SK-N-SH (cell line): ENCODE measurements at regions not wholly inside any gene's neighbourhood (a gene's known extent, or its start where the extent isn't known, plus 50 kb on each side); places are given as distances from the start of the nearest gene placed in this dataset.

Experiments used
- CTCF ChIA-PET: fragments of 300-600, 350-600 bp; formaldehyde crosslinking; extraction: SDS; loops from one replicate; lab custom pipeline; 2021; lab: Yijun Ruan, JAX
- POLR2A ChIA-PET: fragments of 350-600 bp; sonication (Branson Sonifier 250); formaldehyde crosslinking; extraction: SDS; loops from one replicate; lab custom pipeline; 2020; ENCODE audit warnings: antibody characterized with exemption, inconsistent platforms; lab: Yijun Ruan, JAX
- DNase-seq: peaks from one replicate; pipeline ENCODE4 v3.0.0; 2012
- H2AFZ ChIP-seq: fragments of 200-600 bp; sonication (generic); 2 replicates; pipeline ENCODE4 v1.8.1; 2016; ENCODE audit warnings: antibody characterized with exemption, mild to moderate bottlenecking, low read depth
- H3F3A ChIP-seq: fragments of 200-600 bp; sonication (generic); replicated peaks from 2 replicates; pipeline ENCODE3; 2016; ENCODE audit warnings: antibody characterized with exemption, mild to moderate bottlenecking; ENCODE audit not compliant: insufficient read depth
- H3K27ac ChIP-seq, 2 experiments: fragments of 200-500 bp in 1 of 2; fragments of 200-600 bp in 1 of 2; sonication (Bioruptor generic) in 1 of 2; sonication (generic), shearing (Covaris generic) in 1 of 2; 2 replicates each; pipeline versions ENCODE4 v1.5.1 to v1.6.1; 2014 to 2016; ENCODE audit warnings: low read depth in 2 of 2, inconsistent platforms in 1 of 2, low read length in 1 of 2, mild to moderate bottlenecking in 1 of 2, mixed read lengths in 1 of 2
- H3K27me3 ChIP-seq: fragments of 200-600 bp; sonication (generic), shearing (Covaris generic); 2 replicates; pipeline ENCODE4 v1.6.1; 2016; ENCODE audit warnings: mixed run types; ENCODE audit not compliant: insufficient read depth
- H3K36me3 ChIP-seq, 2 experiments: fragments of 200-500 bp in 1 of 2; fragments of 200-600 bp in 1 of 2; sonication (Bioruptor generic) in 1 of 2; sonication (generic) in 1 of 2; replicated peaks in 1 of 2; 2 replicates each; pipeline versions ENCODE3 to v1.5.1; 2014 to 2016; ENCODE audit warnings: low read length in 1 of 2, mild to moderate bottlenecking in 1 of 2; ENCODE audit not compliant: insufficient read depth in 2 of 2, control insufficient read depth in 1 of 2
- H3K4me1 ChIP-seq, 2 experiments: fragments of 200-500 bp in 1 of 2; fragments of 200-600 bp in 1 of 2; sonication (Bioruptor generic) in 1 of 2; sonication (generic), shearing (Covaris generic) in 1 of 2; 2 replicates each; pipeline versions ENCODE4 v1.5.1 to v1.6.1; 2014 to 2016; ENCODE audit warnings: low read depth in 1 of 2, low read length in 1 of 2, mixed run types in 1 of 2; ENCODE audit not compliant: insufficient read depth in 2 of 2, control insufficient read depth in 1 of 2
- H3K4me2 ChIP-seq: fragments of 200-600 bp; sonication (generic), shearing (Covaris generic); 2 replicates; pipeline ENCODE4 v1.6.1; 2017; ENCODE audit warnings: mixed run types
- H3K4me3 ChIP-seq, 2 experiments: fragments of 200-500 bp in 1 of 2; fragments of 200-600 bp in 1 of 2; sonication (Bioruptor generic) in 1 of 2; sonication (generic), shearing (Covaris generic) in 1 of 2; 2 replicates each; pipeline versions ENCODE4 v1.5.1 to v1.8.1; 2014 to 2016; ENCODE audit warnings: low read depth in 2 of 2, inconsistent platforms in 1 of 2, low read length in 1 of 2, mild to moderate bottlenecking in 1 of 2, mixed read lengths in 1 of 2, moderate library complexity in 1 of 2
- H3K79me2 ChIP-seq: fragments of 200-600 bp; sonication (generic); 2 replicates; pipeline ENCODE4 v1.8.1; 2017; ENCODE audit warnings: mild to moderate bottlenecking; ENCODE audit not compliant: insufficient read depth
- H3K9ac ChIP-seq: fragments of 200-600 bp; sonication (generic); 2 replicates; pipeline ENCODE4 v1.6.1; 2017; ENCODE audit warnings: mixed run types
- H3K9me2 ChIP-seq: fragments of 200-600 bp; sonication (generic); 2 replicates; pipeline ENCODE4 v1.6.1; 2017; ENCODE audit warnings: mixed run types
- H3K9me3 ChIP-seq: fragments of 200-600 bp; sonication (generic); 2 replicates; pipeline ENCODE4 v1.6.1; 2017; ENCODE audit warnings: mixed run types, mild to moderate bottlenecking, moderate library complexity
- H4K20me1 ChIP-seq: fragments of 200-600 bp; sonication (generic); 2 replicates; pipeline ENCODE4 v1.6.1; 2017; ENCODE audit warnings: mild to moderate bottlenecking, mixed run types; ENCODE audit not compliant: insufficient read depth
- CHD2 ChIP-seq: fragments of 150-350 bp; IDR thresholded peaks from 2 replicates; pipeline ENCODE4 v1.6.1; 2018; ENCODE audit warnings: low read length; ENCODE audit not compliant: partially characterized antibody
- EP300 ChIP-seq, 2 experiments: IDR thresholded peaks; 2 replicates each; pipeline versions ENCODE4 v1.4.0 to v1.6.1; 2012; ENCODE audit warnings: borderline replicate concordance in 1 of 2, low read depth in 1 of 2, low read length in 1 of 2
- EZH2phosphoT487 ChIP-seq: fragments of 200-600 bp; sonication (generic); IDR thresholded peaks from 2 replicates; pipeline ENCODE4 v1.6.1; 2017; ENCODE audit warnings: low read depth, mixed run types, mild to moderate bottlenecking, antibody characterized with exemption, moderate library complexity, borderline replicate concordance
- JUND ChIP-seq: IDR thresholded peaks from 2 replicates; pipeline ENCODE4 v1.4.0; 2012
- MXI1 ChIP-seq: IDR thresholded peaks from 2 replicates; pipeline ENCODE4 v1.6.1; 2012; ENCODE audit warnings: mild to moderate bottlenecking, low read depth, low read length, improper control_type of control experiment
- NFIC ChIP-seq: IDR thresholded peaks from 2 replicates; pipeline ENCODE4 v1.4.0; 2012; ENCODE audit warnings: borderline replicate concordance
- RFX5 ChIP-seq: IDR thresholded peaks from 2 replicates; pipeline ENCODE4 v1.6.1; 2012; ENCODE audit warnings: mild to moderate bottlenecking, improper control_type of control experiment, low read length
- RXRA ChIP-seq: IDR thresholded peaks from 2 replicates; pipeline ENCODE4 v1.4.0; 2012; ENCODE audit warnings: low read depth, mild to moderate bottlenecking, borderline replicate concordance
- SMC3 ChIP-seq: IDR thresholded peaks from 2 replicates; pipeline ENCODE4 v1.6.1; 2012; ENCODE audit warnings: low read depth, low read length, improper control_type of control experiment
- TAF1 ChIP-seq: IDR thresholded peaks from 2 replicates; pipeline ENCODE4 v1.6.1; 2012; ENCODE audit warnings: low read depth, mild to moderate bottlenecking, low read length, moderate library complexity, borderline replicate concordance
- TCF12 ChIP-seq: IDR thresholded peaks from 2 replicates; pipeline ENCODE4 v1.4.0; 2012
- TEAD4 ChIP-seq: IDR thresholded peaks from 2 replicates; pipeline ENCODE4 v1.4.0; 2012; ENCODE audit warnings: mild to moderate bottlenecking, borderline replicate concordance; ENCODE audit not compliant: insufficient read depth
- USF1 ChIP-seq: IDR thresholded peaks from 2 replicates; pipeline ENCODE4 v1.4.0; 2012; ENCODE audit warnings: low read depth, borderline replicate concordance
- WGBS: methylation state at CpG from one replicate; pipeline ENCODE4 v1.1.6; 2017; ENCODE audit warnings: low lambda C conversion rate; 5-methylcytosine and 5-hydroxymethylcytosine counted together
- TF ChIP-seq, protein P1 (sequence below): IDR thresholded peaks from 2 replicates; pipeline ENCODE4; 2012
- TF ChIP-seq, protein P2 (sequence below): fragments of 200-600 bp; sonication (generic); IDR thresholded peaks from 2 replicates; pipeline ENCODE4 v1.6.1; 2017; ENCODE audit warnings: antibody characterized with exemption, mild to moderate bottlenecking, moderate library complexity

DNA sequence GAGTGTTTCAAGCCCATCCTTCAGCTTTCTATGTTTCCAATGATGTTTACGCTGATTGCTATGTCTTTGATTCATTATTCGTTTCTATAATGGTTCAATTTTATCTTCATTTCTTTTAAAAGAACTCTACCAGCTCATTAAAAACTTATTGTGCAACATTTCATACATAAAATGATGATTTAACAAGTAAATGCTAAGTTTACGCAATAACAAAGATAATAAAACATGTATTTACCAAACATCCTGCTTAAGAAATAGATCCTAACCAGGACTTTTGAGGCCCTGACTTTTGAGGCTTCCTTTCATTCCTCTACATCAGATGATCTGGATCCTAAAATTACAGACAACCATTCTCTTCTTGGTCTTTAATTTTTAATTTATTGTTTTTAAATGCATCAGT lies 86.5 kb upstream of the DLGAP1 start:
- Histone ChIP-seq H3K9me2 (no peaks in the 10 kb centered on the region), H4K20me1 (no peaks in the 10 kb centered on the region), H2AFZ (no peak overlapping the region), H3K9ac (no peak overlapping the region), H3K4me3 (no peak overlapping the region), H3F3A (no peaks in the 10 kb centered on the region), H3K9me3 (peaks cover 3% of the 10 kb centered on the region; the same call in 1 of the 2 replicates), H3K27ac (no peak overlapping the region), H3K4me1 (no peaks in the 10 kb centered on the region), H3K27me3 (no peaks in the 10 kb centered on the region), H3K36me3 (no peaks in the 10 kb centered on the region), H3K79me2 (no peaks in the 10 kb centered on the region), H3K4me2 (no peak overlapping the region)
- WGBS, result 3% methylated on average over 3 of the region's 3 CpGs
- no peak for DNase-seq
- ChIA-PET CTCF (no interaction called here), POLR2A (no interaction called here)
- TF ChIP-seq TEAD4 (no peak), EZH2phosphoT487 (no peak), USF1 (no peak), CHD2 (no peak), RXRA (no peak), JUND (no peak), EP300 (IDR thresholded peaks at IDR 0.05; ENCODE audit: borderline replicate concordance in 1 of 2, low read depth in 1 of 2, low read length in 1 of 2) (no peak), RFX5 (no peak), SMC3 (no peak), TAF1 (no peak), MXI1 (no peak), TCF12 (no peak)
- TF ChIP-seq, protein P1, sequence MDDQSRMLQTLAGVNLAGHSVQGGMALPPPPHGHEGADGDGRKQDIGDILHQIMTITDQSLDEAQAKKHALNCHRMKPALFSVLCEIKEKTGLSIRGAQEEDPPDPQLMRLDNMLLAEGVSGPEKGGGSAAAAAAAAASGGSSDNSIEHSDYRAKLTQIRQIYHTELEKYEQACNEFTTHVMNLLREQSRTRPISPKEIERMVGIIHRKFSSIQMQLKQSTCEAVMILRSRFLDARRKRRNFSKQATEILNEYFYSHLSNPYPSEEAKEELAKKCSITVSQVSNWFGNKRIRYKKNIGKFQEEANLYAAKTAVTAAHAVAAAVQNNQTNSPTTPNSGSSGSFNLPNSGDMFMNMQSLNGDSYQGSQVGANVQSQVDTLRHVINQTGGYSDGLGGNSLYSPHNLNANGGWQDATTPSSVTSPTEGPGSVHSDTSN, result no peak
- TF ChIP-seq, protein P2, sequence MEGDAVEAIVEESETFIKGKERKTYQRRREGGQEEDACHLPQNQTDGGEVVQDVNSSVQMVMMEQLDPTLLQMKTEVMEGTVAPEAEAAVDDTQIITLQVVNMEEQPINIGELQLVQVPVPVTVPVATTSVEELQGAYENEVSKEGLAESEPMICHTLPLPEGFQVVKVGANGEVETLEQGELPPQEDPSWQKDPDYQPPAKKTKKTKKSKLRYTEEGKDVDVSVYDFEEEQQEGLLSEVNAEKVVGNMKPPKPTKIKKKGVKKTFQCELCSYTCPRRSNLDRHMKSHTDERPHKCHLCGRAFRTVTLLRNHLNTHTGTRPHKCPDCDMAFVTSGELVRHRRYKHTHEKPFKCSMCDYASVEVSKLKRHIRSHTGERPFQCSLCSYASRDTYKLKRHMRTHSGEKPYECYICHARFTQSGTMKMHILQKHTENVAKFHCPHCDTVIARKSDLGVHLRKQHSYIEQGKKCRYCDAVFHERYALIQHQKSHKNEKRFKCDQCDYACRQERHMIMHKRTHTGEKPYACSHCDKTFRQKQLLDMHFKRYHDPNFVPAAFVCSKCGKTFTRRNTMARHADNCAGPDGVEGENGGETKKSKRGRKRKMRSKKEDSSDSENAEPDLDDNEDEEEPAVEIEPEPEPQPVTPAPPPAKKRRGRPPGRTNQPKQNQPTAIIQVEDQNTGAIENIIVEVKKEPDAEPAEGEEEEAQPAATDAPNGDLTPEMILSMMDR, result no peak

DNA sequence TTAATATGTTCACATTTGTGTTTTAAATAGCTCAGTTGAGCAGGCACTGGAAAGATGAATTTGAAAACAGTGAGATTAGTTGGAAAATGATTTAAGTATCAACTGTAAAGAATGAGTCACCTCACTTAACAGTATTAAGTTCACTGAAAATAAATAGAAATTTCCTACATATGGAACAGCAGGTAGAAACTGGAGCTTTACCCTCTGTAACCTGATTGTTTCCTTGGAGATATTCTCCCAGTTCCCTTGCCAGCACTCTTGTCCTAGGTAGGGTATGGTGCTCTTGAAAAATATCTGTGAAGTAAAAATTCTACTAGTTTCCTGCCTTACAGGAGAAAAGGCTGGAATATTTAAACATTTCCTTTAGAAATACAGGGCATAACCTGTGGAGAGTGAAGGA lies 81.3 kb upstream of the DLGAP1 start:
- Histone ChIP-seq H2AFZ (no peak overlapping the region), H3K27ac (no peak overlapping the region), H4K20me1 (no peaks in the 10 kb centered on the region), H3K9me2 (no peaks in the 10 kb centered on the region), H3K9ac (no peak overlapping the region), H3F3A (no peaks in the 10 kb centered on the region), H3K9me3 (peaks cover 3% of the 10 kb centered on the region; the same call in 1 of the 2 replicates), H3K4me3 (no peak overlapping the region), H3K4me2 (no peak overlapping the region), H3K27me3 (no peaks in the 10 kb centered on the region), H3K79me2 (no peaks in the 10 kb centered on the region), H3K4me1 (no peaks in the 10 kb centered on the region), H3K36me3 (no peaks in the 10 kb centered on the region)
- no peak for DNase-seq
- POLR2A ChIA-PET, result no interaction called here
- TF ChIP-seq NFIC, result no peak
- CTCF ChIA-PET, result interaction anchor here (1.5 kb wide), 1 partner anchor 35 kb away, joined by 3 read pairs; no protein-coding TSS in a partner anchor
